Sciatic nerve (tissue), 2 donors: ENCODE measurements at regions not wholly inside any gene's neighbourhood (a gene's known extent, or its start where the extent isn't known, plus 50 kb on each side); places are given as distances from the start of the nearest gene placed in this dataset.

Experiments used
- ATAC-seq: fragments of 200-7000 bp; cut with Tn5 transposase; one replicate; pipeline ENCODE4 v1.9.1; 2020; ENCODE audit warnings: mild to moderate bottlenecking, moderate library complexity
- DNase-seq: peaks from one replicate; pipeline ENCODE4 v3.0.0-alpha.2; 2020; ENCODE audit warnings: low spot score
- intact Hi-C: fragments of 100-400 bp; cut with DNase I; formaldehyde crosslinking; loops from one replicate; pipeline ENCODE4 v1.14.2; 2022
- donor health status: DM: no; HTN: no; CAD: no.
- donor health status: DM: no; HTN: no; CAD: no.

GRCh38 chr15:95948411-95948810, 382.1 kb upstream of the NR2F2 start:
- DNase-seq (no peak), ATAC-seq (no peak)
- intact Hi-C loops: no loop called here

GRCh38 chr15:95953032-95953431, 377.5 kb upstream of the NR2F2 start:
- ATAC-seq: no peak
- no peak for DNase-seq
- intact Hi-C loops: no loop called here

GRCh38 chr15:95957861-95958260, 372.6 kb upstream of the NR2F2 start:
- intact Hi-C loops: loop anchor here (1.0 kb wide), 1 partner anchor 39 kb away; no protein-coding TSS in a partner anchor
- DNase-seq (no peak), ATAC-seq (no peak)

GRCh38 chr15:95958382-95958781, 372.1 kb upstream of the NR2F2 start:
- DNase-seq: no peak
- intact Hi-C loops: no loop called here
- ATAC-seq: no peak

- no peak for ATAC-seq
Observed at GRCh38 chr15:95968856-95969255, 361.6 kb upstream of the NR2F2 start.

GRCh38 chr15:95970326-95970725, 360.2 kb upstream of the NR2F2 start:
- DNase-seq (no peak), ATAC-seq (no peak)
- intact Hi-C loops: no loop called here

More at GRCh38 chr15:95968856-95969255, 361.6 kb upstream of the NR2F2 start:
- intact Hi-C loops: no loop called here
- no peak for DNase-seq

GRCh38 chr15:95972041-95972553, 358.4 kb upstream of the NR2F2 start:
- ATAC-seq: peak; percentile 91
- DNase-seq: peak; percentile 77
- intact Hi-C loops: no loop called here

GRCh38 chr15:95972812-95973211, 357.7 kb upstream of the NR2F2 start:
- ATAC-seq: no peak
- intact Hi-C loops: no loop called here

GRCh38 chr15:95973566-95974256, 356.8 kb upstream of the NR2F2 start:
- ATAC-seq: no peak
- DNase-seq: no peak
- intact Hi-C loops: no loop called here

More at GRCh38 chr15:95972812-95973211, 357.7 kb upstream of the NR2F2 start:
- DNase-seq: no peak

- intact Hi-C loops: loop anchor here (1.0 kb wide), 1 partner anchor 16 kb away; no protein-coding TSS in a partner anchor
- DNase-seq: no peak
- no peak for ATAC-seq
Observed at GRCh38 chr15:95975212-95975611, 355.3 kb upstream of the NR2F2 start.

- intact Hi-C loops: no loop called here
- DNase-seq: no peak
- no peak for ATAC-seq
Observed at GRCh38 chr15:95979286-95979685, 351.2 kb upstream of the NR2F2 start.

- ATAC-seq (no peak), DNase-seq (no peak)
- intact Hi-C loops: no loop called here
Observed at GRCh38 chr15:95981209-95981608, 349.3 kb upstream of the NR2F2 start.

GRCh38 chr15:95987299-95987698, 343.2 kb upstream of the NR2F2 start:
- ATAC-seq: no peak
- DNase-seq: no peak
- intact Hi-C loops: no loop called here

GRCh38 chr15:95987886-95988573, 342.5 kb upstream of the NR2F2 start:
- intact Hi-C loops: no loop called here
- ATAC-seq (no peak), DNase-seq (no peak)

GRCh38 chr15:95988574-95988887, 342.0 kb upstream of the NR2F2 start:
- ATAC-seq: peak; percentile 53
- DNase-seq: no peak
- intact Hi-C loops: no loop called here

- DNase-seq (no peak), ATAC-seq (no peak)
- intact Hi-C loops: no loop called here
Observed at GRCh38 chr15:95989392-95989791, 341.1 kb upstream of the NR2F2 start.

GRCh38 chr15:95990833-95991232, 339.7 kb upstream of the NR2F2 start:
- no peak for DNase-seq
- no peak for ATAC-seq
- intact Hi-C loops: loop anchor here (1.0 kb wide), 1 partner anchor 16 kb away; no protein-coding TSS in a partner anchor

- intact Hi-C loops: no loop called here
- DNase-seq: no peak
- no peak for ATAC-seq
Observed at GRCh38 chr15:95994418-95994817, 336.1 kb upstream of the NR2F2 start.

- ATAC-seq: no peak
- no peak for DNase-seq
- intact Hi-C loops: no loop called here
Observed at GRCh38 chr15:95995375-95996168, 334.9 kb upstream of the NR2F2 start.

GRCh38 chr15:95996494-95996893, 334.0 kb upstream of the NR2F2 start:
- no peak for ATAC-seq
- intact Hi-C loops: no loop called here

More at GRCh38 chr15:95996494-95996893, 334.0 kb upstream of the NR2F2 start:
- no peak for DNase-seq
